ENCODE measurements at regions not wholly inside any gene's neighbourhood (a gene's known extent, or its start where the extent isn't known, plus 50 kb on each side); places are given as distances from the start of the nearest gene placed in this dataset. TPM values are rescaled to one million over a fixed set of nuclear protein-coding genes. Genes with fewer than 3 reads are reported as not detected.

MicroRNA genes in the stretch of these regions (microRNA counts, 767-probe panel; counts per million panel counts)
- microRNA hsa-miR-106a-5p+hsa-miR-17-5p (8,854 counts per million, percentile 99 among the panel's probes with 10 or more counts), microRNA hsa-miR-18b-5p (3,109 counts per million, percentile 70 among the panel's probes with 10 or more counts), microRNA hsa-miR-363-3p (not detected)

Small RNA genes lying in the stretch of these regions (small RNA-seq; reads per million reads assigned to genes)
- not detected for gene RF00019
- not detected for gene TIMM8BP2

All from K562 (cell line).